Vagina (tissue), 2 donors: ENCODE measurements at regions not wholly inside any gene's neighbourhood (a gene's known extent, or its start where the extent isn't known, plus 50 kb on each side); places are given as distances from the start of the nearest gene placed in this dataset.

Source experiments
- POLR2A ChIP-seq, 2 donors: fragments of 450-650 bp; IDR thresholded peaks; one replicate each; pipeline ENCODE4 v1.6.1; 2017; ENCODE audit warnings: antibody characterized with exemption in 2 of 2, mild to moderate bottlenecking in 2 of 2, moderate library complexity in 2 of 2
- TF ChIP-seq, protein P1 (sequence below), 3 experiments: fragments of 450-650 bp in 2 of 3; fragments of 200-600 bp in 1 of 3; sonication (generic) in 1 of 3; IDR thresholded peaks; one replicate each; pipeline ENCODE4 v1.5.1; 2017 to 2019; ENCODE audit warnings: antibody characterized with exemption in 3 of 3, mild to moderate bottlenecking in 2 of 3, moderate library complexity in 2 of 3

DNA sequence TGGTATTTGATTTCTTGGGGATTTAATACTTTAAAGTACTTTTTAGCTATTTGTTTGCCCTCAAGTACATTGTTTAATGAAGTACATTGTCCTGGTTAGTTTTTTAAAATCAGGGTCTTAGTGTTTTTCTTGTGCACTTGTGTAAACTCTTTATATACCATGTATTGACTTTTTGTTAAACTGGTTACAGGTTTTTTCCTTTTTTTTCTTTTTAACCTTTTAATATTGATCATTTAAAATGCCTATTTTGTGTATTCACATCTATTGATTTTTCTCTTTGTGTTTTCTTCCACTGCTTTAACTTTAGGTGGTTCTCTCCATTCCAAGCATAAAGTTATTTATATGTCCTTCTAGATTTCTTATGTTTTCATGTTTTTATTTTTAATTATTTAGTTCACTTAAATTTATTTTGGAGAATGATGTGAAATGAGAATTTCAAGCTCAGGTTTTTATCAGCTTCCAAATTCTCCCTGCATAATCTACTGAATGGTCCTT lies 84.5 kb upstream of the MYCN start:
- TF ChIP-seq, protein P1, sequence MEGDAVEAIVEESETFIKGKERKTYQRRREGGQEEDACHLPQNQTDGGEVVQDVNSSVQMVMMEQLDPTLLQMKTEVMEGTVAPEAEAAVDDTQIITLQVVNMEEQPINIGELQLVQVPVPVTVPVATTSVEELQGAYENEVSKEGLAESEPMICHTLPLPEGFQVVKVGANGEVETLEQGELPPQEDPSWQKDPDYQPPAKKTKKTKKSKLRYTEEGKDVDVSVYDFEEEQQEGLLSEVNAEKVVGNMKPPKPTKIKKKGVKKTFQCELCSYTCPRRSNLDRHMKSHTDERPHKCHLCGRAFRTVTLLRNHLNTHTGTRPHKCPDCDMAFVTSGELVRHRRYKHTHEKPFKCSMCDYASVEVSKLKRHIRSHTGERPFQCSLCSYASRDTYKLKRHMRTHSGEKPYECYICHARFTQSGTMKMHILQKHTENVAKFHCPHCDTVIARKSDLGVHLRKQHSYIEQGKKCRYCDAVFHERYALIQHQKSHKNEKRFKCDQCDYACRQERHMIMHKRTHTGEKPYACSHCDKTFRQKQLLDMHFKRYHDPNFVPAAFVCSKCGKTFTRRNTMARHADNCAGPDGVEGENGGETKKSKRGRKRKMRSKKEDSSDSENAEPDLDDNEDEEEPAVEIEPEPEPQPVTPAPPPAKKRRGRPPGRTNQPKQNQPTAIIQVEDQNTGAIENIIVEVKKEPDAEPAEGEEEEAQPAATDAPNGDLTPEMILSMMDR (IDR thresholded peaks at IDR 0.05), result no peak
- no peak for TF ChIP-seq POLR2A (IDR thresholded peaks at IDR 0.05)
